ENCODE measurements at regions not wholly inside any gene's neighbourhood (a gene's known extent, or its start where the extent isn't known, plus 50 kb on each side); places are given as distances from the start of the nearest gene placed in this dataset.

GRCh38 chr4:13166214-13166613 is 317.9 kb downstream of the RAB28 start:
- TF ChIP-seq, protein P1, sequence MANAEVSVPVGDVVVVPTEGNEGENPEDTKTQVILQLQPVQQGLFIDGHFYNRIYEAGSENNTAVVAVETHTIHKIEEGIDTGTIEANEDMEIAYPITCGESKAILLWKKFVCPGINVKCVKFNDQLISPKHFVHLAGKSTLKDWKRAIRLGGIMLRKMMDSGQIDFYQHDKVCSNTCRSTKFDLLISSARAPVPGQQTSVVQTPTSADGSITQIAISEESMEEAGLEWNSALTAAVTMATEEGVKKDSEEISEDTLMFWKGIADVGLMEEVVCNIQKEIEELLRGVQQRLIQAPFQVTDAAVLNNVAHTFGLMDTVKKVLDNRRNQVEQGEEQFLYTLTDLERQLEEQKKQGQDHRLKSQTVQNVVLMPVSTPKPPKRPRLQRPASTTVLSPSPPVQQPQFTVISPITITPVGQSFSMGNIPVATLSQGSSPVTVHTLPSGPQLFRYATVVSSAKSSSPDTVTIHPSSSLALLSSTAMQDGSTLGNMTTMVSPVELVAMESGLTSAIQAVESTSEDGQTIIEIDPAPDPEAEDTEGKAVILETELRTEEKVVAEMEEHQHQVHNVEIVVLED (CRISPR knock-in tag; IDR thresholded peaks at IDR 0.05) = no peak
- TF ChIP-seq ESRRA (IDR thresholded peaks at IDR 0.05; ENCODE audit: borderline replicate concordance, low read depth) = no peak

Data from K562 (cell line).